RWPE1 (cell line): ENCODE measurements at regions not wholly inside any gene's neighbourhood (a gene's known extent, or its start where the extent isn't known, plus 50 kb on each side); places are given as distances from the start of the nearest gene placed in this dataset.
"Not testable (repeated sequence)": the region's sequence is repeated elsewhere in the genome, so short reads cannot be mapped to it uniquely, and the experiment has no call there.

Experiments used
- CTCF ChIA-PET: fragments of 350-600 bp; sonication (Branson Sonifier 250); formaldehyde crosslinking; extraction: SDS; loops from one replicate; lab custom pipeline; 2021; lab: Yijun Ruan, JAX
- POLR2A ChIA-PET: fragments of 400-600 bp; formaldehyde crosslinking; extraction: SDS; loops from one replicate; lab custom pipeline; 2020; ENCODE audit warnings: antibody characterized with exemption; ENCODE audit not compliant: low non-redundant PET; lab: Yijun Ruan, JAX
- DNase-seq: peaks from one replicate; pipeline ENCODE4 v3.0.0; 2012; ENCODE audit warnings: low spot score
- H3K27ac ChIP-seq: fragments of 450-650 bp; 2 replicates; pipeline ENCODE4 v1.5.1; 2017
- CTCF ChIP-seq: fragments of 450-650 bp; conservative IDR thresholded peaks from 2 replicates; pipeline ENCODE4 v1.5.1; 2017; ENCODE audit warnings: low read depth, mild to moderate bottlenecking

- DNase-seq = no peak
- CTCF ChIA-PET = no interaction called here
- H3K27ac ChIP-seq = no peak overlapping the region
- POLR2A ChIA-PET = no interaction called here
- TF ChIP-seq CTCF = no peak
These were observed 715.3 kb downstream of the NXPH1 start for GRCh38 chr7:9148687-9149086.

- TF ChIP-seq CTCF = no peak
- ChIA-PET CTCF (no interaction called here), POLR2A (no interaction called here)
- no peak overlapping the region for H3K27ac ChIP-seq
- peak; percentile 7 for DNase-seq
These were observed 716.2 kb downstream of the NXPH1 start for GRCh38 chr7:9149499-9150082.

GRCh38 chr7:9163691-9164090 lies 730.3 kb downstream of the NXPH1 start:
- DNase-seq, CTCF ChIA-PET, POLR2A ChIA-PET, H3K27ac ChIP-seq: not testable (repeated sequence)

- DNase-seq = no peak
- ChIA-PET CTCF (no interaction called here), POLR2A (no interaction called here)
- TF ChIP-seq CTCF = no peak
- no peak overlapping the region for H3K27ac ChIP-seq
These were observed 742.5 kb downstream of the NXPH1 start for GRCh38 chr7:9175871-9176270.

- H3K27ac ChIP-seq = no peak overlapping the region
- no peak for DNase-seq
- POLR2A ChIA-PET = no interaction called here
- TF ChIP-seq CTCF = no peak
- CTCF ChIA-PET = interaction anchor here (0.6 kb wide), 1 partner anchor 619 kb away, joined by 5 read pairs; no protein-coding TSS in a partner anchor
These were observed 747.9 kb downstream of the NXPH1 start for GRCh38 chr7:9181356-9181755.

- TF ChIP-seq CTCF = no peak
- CTCF ChIA-PET = no interaction called here
- H3K27ac ChIP-seq = no peak overlapping the region
- POLR2A ChIA-PET = no interaction called here
- DNase-seq = no peak
These were observed 753.3 kb downstream of the NXPH1 start for GRCh38 chr7:9186730-9187129.

GRCh38 chr7:9189703-9190102 lies 756.3 kb downstream of the NXPH1 start:
- no peak for DNase-seq
- ChIA-PET POLR2A (no interaction called here), CTCF (no interaction called here)
- no peak overlapping the region for H3K27ac ChIP-seq
- TF ChIP-seq CTCF = no peak
